IPS-NIHi11 (cell line): ENCODE measurements at regions not wholly inside any gene's neighbourhood (a gene's known extent, or its start where the extent isn't known, plus 50 kb on each side); places are given as distances from the start of the nearest gene placed in this dataset.

Source experiments
- DNase-seq: peaks from one replicate; pipeline ENCODE4 v3.0.0; 2012; ENCODE audit warnings: mixed read lengths, low spot score

DNA sequence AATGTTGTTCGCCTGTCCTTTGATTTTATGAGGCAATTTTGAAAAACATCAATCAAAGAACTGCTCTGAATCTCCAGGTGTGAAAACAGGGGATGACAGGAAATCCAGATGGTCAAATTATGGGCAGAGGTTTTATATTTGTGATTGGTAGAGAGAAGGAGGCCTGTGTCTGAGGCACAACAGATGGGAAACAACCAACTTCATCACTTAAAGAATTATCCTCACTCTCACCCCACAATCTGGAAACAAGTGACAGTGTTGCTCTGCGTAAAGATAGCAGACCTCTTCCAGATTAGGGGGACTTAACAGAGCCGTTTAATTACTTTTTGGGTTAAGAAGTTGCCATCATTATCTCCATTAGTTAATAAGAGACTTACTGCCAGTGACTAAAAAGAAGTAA, 64.1 kb upstream of the EGLN3 start:
- no peak for DNase-seq

DNA sequence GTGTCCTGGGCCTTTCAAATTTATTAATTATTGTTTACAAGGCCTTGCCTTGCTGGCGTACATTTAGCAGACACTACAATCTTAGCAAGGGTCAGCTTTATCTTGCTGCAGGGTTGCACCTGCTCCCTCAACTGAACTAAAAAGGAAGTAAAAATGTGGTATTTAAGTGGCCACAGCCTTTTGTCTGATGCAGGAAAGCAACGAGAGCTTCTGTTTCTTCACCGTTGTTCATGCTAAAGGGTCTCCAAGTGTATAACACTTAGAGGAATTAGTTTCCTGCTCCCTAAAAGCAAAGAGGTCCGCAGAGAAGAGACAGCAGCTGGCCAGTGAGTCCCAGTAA, 62.8 kb upstream of the EGLN3 start:
- DNase-seq, result no peak

DNA sequence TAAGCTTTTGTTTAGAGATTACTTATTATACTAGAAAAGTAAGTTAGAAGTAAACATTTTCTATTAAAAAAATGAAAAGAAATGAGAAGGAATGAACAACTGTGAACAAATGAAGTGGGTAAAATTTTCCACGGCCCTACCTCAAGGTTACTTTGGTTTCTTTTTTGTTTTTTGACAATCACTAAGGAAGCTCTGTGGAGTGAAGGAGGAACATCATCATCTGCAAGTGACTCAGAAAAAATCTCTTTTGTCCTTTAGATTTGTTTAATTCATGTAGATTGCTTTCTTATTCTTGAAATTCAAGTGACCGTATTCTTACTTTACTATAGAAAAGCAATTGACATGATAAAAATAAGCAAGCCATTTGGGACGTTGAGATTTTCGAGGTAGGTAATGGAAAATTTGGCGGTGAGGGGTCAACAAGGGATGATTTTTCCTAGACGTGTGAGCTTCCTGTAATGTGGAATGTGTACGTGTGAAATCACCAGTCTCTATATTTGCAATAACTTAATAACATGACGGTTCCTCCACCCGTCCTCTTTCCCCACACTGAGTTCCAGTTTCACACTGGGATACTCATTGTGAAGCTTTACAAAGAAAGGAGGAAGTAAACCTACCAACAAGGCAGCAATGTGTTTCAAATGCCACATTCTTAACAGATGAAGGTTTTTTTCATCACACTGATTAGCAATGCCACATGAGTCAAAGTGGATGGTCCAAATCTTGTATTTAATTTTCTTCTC, 62.3 kb upstream of the EGLN3 start:
- no peak for DNase-seq

DNA sequence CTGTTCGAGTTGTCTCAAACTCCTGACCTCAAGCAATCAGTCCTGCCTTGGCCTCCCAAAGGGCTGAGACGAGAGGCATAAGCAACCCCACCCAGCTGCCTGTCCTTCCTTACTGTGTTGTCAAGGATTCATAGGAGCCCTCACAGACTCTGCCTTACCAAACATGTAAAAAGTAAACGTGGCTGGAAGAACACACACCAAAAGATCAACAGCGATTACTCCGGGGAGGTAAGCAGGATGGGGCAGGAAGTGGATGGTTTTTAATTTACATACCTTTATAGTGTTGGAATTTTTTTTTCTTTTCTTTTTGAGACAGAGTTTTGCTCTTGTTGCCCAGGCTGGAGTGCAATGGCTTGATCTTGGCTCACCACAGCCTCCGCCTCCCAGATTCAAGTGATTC, 61.5 kb upstream of the EGLN3 start:
- no peak for DNase-seq

DNA sequence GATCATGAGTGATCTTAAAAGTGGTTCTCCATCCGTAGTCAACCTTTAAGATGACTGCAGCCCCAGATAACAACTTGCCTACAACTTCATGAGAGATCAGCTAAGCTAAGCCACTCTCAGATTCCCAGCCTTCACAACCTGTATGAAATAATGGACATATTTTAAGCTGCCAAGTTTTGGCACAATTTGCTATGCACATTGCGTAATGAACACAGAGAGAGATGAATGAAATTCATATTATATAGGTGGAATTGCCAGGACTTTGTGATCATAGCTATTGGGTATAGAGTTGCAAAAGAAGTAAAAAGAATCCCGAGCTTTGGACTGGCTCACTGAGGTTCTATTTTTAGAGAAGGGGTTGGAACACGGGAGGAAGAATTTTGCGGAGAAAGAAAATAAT, 59.1 kb upstream of the EGLN3 start:
- DNase-seq, result no peak

DNA sequence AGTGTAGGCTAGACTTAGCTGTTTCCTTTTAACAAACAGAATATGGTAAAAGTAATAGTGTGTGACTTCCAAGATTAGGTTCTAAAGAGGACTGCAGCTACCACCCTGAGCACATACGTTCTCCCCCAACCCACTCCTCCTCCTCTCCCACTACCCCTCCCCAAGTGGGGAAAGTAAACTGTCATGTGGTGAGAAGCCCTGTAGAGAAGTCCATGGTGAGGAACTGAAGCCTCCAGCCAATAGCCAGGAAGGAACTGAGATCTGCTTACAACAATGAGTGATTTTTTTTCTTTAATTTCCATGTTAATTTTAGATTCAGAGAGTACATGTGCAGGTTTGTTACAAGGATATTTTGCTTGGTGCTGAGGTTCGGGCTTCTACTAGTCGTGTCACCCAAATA, 57.0 kb upstream of the EGLN3 start:
- no peak for DNase-seq

DNA sequence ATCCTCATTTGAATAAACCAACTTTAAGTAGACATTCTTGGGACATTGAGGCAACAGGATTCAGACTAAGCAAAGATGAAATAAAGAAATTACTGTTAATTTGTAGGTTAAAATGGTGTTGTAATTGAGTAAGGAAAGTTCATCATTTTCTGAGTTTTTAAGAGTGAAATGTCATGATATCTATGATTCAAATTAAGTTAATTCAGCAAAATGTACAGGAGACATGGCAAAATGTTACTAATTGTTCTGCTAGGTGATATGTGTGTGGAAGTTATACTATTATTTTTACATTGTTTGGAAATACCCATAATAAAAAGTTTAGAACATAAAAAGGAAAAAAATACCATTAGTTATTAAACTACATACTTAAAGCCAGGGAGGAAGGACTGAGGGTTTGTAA, 55.0 kb upstream of the EGLN3 start:
- no peak for DNase-seq

DNA sequence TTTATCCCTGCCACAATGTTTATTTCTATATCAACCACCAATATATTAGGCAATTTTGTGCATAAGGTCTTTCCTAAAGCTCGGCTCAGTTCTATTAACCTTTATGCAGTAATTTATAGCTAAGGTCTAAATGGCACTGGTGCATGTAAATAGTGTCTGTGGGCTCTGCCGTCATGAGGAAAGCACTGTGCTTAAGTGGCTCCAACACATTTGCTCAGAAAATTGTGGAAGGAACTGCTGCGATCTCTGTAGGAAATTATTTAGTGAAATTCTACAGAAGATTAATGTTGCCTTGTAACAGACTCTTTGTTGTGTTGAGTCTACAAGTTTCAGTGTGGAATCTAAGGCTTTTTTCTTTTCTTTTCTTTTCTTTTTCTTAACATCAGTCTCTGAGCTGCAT, 54.0 kb upstream of the EGLN3 start:
- DNase-seq, result no peak

DNA sequence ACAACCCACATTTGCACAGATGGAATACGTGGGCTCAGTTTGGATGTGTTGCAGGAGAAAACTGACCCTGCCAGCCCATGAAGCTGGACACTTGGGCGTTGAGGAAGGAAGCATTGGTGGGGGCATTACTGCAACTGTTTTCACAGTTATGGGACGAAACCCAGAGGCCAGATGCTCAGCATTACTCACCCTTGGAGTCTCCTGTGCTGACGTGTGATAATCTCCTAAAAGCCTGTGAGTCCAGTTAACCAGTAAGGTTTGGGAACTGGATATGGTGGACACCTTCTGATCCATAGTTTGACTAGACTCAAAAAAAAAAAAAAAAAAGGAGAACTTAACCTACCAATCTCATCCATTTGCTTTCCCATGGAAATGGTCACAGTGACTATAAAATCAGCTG, 52.8 kb upstream of the EGLN3 start:
- DNase-seq, result no peak

DNA sequence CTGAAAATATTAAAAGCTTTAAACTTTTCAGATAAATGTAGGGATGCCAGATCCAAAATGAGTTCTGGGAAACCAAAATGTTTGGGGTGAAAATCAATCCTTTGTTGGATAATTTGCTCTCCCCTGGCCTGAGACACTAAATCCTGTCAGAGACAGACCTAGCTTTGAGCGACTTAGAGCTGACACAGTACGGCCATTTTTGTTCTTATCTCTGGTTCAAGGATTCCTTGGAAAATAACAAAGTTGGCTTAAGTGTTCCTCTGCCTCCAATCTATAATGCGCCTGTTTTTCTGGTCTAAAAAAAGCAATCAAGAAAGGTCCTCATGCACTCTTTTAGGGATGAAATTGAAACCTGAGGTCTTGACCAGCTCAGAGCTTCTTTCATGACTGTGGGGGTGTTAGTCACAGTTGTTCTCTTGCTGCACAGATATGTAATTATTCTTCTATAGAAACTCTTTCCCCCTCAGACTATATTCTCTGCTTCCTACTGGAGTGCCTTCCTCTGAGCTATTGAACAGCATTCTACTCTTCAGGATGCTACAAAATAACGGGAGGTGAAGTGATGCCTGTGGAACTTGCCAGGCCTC, 52.3 kb upstream of the EGLN3 start:
- no peak for DNase-seq
